NOMO-1 (cell line): ENCODE measurements at regions not wholly inside any gene's neighbourhood (a gene's known extent, or its start where the extent isn't known, plus 50 kb on each side); places are given as distances from the start of the nearest gene placed in this dataset.
"Not testable (repeated sequence)": the region's sequence is repeated elsewhere in the genome, so short reads cannot be mapped to it uniquely, and the experiment has no call there.

Source experiments
- DNase-seq, 2 experiments: peaks; one replicate each; lab custom pipeline; 2025; ENCODE audit not compliant: unreplicated experiment in 2 of 2; lab: John Stamatoyannopoulos, UW

DNA sequence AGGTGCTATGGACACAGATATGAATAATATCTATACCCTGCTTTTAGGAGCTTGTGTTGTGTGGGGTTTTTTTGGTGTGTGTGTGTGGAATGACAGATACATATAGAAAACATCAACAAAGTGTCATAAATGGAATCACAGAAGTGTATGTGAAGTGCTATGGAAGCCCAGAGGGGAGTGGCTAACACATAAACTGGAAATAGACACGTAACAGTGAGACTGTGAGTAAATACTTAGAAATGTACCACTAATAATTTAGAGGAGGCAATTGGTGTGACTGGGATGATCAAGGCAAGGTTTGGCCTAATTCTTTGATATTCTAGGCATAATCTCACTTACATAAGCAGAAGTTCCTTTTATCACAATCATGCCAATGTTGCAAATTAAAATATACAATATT is 169.3 kb upstream of the TENM4 start:
- DNase-seq = no peak

DNA sequence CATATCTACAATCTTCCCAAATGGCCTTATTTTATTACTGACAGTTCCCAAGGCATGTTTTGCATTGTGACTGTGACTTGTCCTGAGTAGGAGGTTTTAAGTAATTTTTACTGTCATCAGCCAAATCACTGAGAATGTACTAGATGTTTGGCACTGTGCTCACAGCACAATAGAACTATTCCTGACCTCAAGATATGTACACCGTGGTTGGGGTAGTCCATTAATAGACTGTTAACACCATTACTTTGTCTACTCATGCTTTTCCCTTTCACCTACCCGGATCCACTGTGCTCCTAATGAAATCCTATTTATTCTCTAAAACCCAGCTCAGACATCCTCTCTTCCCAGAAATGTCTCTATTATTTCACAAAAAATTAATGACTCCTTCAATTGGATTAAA is 168.7 kb upstream of the TENM4 start:
- no peak for DNase-seq

DNA sequence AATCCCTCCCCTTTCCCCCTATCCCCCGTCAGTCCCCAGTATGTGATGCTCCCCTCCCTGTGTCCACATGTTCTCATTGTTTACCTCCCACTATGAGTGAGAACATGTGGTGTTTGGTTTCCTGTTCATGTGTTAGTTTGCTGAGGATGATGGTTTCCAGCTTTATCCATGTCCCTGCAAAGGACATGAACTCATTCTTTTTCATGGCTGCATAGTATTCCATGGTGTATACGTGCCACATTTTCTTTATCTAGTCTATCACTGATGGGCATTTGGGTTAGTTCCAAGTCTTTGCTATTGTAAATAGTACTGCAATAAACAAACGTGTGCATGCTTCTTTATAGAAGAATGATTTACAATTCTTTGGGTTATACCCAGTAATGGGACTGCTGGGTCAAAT is 165.6 kb upstream of the TENM4 start:
- DNase-seq = not testable (repeated sequence)

DNA sequence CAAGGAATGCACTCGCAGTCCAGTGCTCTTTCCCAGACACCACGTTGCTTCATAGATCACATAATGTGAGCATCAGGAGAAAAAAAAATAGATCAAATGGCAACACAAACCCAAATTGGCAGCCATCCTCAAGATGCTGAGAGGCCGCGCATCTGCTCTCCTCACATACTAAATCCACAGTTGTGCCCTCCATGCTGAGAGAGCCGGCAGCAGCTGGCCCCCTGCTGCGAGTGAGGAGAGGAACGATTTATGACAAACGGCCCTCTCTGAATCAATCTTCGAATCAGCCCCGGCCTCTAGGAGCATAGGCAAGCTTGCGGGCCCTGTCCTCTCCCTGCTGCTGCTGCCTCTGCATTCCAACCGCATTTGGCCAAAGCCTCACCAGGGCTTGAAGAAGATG is 159.9 kb upstream of the TENM4 start:
- no peak for DNase-seq

DNA sequence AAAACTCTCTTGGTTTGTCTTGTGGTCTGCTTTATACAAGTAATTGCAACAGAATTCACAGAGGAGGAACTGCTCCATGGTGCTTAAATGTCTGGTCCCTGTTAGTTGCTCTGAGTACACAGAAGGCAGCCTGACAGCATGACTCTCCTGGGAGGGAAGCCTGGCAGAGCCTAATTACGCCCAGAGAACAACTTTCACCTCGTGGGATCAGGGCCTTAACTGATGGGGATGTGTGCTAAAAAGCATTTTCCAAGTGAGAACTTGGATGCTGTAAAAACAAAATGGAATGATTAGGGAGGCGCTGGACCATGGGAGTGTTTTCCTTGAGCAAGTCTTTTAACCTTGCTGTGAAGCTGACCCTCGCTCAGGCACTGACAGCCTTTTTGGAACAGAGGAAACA is 154.0 kb upstream of the TENM4 start:
- DNase-seq = no peak

DNA sequence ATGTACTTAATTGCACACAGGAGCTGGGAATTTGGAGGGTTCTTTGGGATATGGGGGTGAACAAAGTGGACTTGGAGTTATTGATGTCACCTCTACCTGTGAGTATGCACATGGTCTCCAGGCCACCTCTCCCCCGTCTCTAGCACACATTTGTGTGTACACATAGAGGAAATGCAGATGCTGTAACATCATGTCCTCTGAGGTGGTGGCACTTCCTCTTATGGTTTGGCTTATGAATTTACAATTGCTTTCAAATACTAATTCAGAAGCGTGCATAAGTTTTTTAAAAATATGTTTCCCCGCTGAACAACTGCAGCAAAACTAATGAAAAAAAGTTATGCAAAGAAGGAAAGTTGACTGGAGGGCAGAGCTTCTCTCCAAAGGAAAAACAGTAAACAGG is 152.0 kb upstream of the TENM4 start:
- no peak for DNase-seq

DNA sequence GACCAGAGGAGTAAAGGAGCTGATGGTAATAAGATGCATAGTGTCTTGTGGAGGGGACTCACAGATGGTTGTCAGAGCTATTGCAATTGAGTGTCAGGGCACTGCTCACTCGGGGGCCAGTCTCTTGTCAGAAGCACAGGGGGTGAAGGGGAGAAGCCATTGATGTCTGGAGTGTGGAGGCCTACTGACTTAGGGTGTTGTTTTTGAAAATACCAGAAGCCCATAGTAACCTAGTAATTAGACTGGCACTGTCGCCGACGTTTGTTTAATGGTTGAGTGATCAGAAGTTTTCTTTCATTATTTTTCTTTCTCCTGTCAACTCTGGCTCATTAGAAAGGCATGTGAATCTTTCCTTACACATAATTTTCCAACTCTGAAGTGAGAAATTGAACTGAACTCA is 151.6 kb upstream of the TENM4 start:
- DNase-seq = no peak

DNA sequence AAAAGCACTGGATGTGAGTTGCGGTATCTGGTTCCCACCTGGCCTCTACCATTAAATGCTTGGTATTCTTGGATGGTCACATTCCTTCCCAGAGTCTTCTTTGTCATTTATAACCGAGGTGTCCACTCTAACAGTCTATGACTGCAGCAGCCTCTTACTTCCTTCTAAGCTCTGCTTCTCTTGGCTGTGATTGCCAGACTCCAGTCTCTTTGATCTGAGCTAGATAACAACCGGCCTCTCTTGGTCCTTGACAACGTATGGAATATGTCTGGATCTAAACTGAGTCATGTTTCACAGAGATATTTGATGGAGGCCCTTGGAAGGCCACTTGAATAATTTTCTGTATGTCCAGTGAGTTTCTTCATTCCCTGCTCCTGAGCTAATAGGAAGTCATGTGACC is 141.6 kb upstream of the TENM4 start:
- no peak for DNase-seq

DNA sequence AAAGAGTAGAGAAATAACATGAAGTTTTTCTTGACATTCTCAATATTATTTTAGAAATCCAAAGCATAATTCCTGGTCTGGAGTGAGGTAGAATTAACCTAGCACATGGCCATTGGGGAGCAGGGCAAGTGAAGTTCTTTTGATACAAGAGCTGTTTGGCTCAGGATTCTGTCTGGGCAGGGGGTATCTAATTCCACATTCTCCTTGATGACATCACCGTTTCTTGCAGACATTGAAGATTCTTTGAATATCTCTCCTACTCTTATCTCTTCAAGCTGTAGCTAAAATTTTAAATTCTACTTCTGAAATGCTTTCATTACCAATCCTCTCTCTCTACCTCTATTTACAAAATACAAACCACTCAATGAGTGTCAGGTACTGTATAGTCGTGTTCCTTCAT is 138.2 kb upstream of the TENM4 start:
- DNase-seq = no peak

DNA sequence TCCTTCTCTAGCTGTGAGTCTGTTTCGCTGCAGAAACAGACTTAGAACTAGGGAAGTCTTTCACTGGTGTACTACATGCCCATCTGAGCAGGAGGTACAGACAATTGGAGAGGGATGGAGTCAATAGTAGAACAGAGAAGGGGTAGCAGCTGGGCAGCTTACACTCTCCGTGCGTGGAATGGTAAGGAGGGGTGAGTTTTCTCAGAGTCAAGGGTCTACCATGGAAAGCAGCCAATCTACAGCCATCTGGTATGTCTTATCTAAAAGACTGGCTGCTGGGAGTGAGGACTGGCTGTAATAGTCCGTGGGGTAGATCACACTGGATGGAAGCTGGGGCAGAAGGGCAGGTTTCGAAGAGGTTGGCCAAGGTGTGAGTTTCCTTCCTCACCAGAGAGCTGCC is 137.3 kb upstream of the TENM4 start:
- no peak for DNase-seq

DNA sequence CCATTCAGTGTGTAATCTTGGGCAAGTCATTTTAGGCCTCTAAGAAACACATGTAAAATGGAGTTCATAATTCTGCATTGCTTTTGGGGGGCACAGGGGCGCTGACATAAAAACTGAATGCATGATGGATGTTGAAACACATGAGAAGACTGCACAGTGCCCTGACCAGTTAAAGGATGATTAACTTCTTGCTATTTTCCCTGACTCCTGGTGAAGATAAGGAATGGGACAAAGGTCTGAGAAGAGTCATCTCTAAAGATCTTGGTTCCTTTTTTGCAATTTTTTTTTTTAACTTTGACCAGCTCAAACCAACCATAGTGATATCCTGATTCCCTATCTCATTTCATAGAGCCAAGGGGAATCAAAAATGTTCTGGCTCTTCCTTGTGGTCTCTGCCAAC is 134.9 kb upstream of the TENM4 start:
- no peak for DNase-seq

DNA sequence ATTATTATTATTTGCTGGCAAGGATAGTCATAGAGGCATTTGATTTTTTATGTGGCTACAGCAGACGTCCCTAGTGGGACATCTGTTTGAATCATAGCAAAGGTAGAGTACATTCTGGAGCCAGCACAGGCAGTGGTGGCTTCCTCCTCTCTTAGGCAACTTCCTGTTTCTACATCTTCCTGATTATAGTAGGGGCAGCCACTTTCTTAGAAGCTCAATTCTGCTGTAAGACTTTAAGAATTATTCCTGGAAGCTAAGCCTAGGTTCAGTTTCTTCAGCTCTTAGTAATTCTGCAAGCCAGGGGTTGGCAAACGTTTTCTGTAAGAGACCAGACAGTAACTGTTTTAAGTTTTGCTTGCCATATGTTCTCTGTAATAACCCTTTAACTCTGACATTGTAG is 129.3 kb upstream of the TENM4 start:
- peak; percentile 76 to 84 for DNase-seq

DNA sequence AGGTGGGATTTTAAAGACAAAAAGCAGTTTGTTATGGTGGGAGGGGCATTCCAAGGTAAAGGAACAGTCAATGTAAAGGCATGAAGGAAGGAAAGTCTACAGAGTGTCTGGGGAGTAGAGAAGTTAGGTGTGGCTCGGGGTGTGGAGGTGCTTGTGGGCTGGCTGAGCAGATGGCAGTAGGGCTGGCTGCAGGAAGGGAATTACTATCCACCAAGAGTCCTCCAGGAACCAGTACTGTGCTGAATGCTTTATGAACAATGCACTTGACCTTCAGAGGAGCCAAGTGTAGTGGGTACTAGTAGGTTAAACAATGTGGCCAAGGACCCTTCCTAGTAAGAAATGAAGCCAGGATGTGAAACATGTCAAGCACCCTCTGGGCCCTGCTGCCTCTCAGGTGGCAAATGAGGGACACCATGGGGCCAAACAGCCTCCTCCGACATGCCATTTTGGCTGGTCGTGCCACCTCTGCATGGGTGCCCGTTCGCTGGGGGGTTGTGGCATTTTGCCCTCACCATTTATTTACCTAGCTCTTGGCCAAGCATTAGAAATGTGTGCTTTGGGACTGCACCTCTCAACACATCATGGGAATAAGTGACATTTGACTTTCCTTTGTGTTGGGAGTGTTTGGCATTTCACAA is 123.6 kb upstream of the TENM4 start:
- DNase-seq = no peak

DNA sequence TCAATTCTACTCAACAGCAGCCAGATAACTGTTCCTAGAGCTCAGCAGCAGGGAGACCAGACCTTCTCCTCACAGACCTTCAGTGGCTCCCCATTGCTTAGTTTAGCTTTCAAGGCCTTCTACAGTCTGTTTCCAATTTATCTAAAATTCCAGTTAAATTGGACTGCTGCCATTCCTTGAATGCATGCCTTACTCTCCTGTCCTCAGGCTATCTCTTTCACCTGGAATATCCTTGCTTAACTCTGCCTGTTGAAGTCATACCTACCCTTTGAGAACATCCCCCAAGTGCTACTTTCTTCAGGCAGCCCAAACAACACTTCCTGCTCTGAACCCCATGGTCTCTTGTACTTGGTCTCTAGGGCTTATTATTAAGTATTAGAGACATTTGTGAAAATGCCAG is 120.7 kb upstream of the TENM4 start:
- DNase-seq = no peak

DNA sequence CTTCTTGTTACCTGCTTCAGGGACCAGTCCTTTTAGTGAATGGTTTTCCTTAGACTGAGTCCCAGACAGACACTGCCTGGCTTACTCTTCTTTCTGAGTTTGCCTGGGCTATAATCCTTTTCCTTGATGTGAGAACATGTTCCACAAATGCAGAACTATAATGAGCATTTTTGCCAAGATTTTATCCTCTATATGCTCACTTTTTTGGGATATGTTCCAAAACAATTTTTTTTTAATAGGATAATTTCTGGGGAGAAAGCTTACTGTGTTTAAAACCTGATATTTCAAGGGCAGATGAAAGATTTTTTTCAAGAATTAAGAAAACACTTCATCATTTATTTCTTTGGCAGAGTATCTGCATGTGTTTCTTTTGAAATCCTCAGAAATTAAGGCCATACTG is 110.0 kb upstream of the TENM4 start:
- DNase-seq = no peak

DNA sequence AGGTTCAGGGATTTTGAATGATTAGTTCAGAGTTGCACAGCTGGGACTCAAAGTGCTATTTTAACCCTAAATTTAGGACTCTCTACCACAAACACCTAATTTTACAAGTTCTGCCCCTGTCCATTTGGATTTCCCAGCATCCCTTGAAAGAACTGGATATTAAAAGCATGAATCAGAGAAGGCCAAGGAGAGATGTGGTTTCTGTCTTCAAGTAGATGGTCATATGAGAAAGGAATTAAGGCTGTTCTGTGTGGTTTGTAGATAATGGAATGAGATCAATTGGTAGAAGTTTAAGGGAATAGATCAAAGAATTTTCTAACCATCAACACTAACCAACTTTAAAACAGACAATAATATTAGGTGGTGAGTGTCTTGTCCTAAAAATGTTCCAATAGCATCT is 106.4 kb upstream of the TENM4 start:
- no peak for DNase-seq

DNA sequence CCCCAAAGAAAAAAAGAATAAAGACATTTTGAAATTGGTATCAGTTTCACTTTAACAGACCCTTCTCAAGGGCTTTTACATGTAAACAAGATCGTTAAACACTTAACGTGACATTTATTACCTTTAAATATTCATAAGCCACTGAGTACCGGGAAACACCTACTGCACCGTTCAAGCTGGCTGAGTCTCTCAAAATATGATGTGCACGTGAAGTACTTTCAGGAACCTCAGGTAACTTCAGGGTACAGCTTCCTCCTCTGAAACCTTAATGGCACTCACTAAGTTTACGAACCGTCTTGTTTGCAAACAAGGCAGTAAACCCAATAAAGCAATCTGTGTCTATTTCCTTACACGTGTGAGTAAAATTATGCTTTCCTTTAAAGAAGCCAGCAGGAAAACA is 105.5 kb upstream of the TENM4 start:
- DNase-seq = no peak

DNA sequence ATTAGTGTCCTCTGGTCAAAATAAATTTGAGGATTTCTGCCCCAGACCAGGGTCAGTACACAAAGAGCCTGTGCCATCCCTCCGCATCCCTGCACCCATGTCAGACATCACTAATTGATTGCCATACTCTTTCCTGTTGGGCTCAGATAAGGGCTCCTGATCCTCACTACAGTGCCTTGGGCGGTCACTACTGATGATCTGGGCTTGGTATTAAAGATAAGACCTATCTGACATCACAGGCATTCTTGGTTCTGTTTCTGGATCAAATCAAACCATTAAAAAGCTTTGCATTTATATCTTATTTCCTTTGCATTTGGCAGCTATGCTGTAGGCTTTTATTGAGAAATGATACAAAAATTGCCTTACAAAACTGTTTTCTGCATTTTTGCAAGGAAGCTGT is 103.5 kb upstream of the TENM4 start:
- DNase-seq = no peak

DNA sequence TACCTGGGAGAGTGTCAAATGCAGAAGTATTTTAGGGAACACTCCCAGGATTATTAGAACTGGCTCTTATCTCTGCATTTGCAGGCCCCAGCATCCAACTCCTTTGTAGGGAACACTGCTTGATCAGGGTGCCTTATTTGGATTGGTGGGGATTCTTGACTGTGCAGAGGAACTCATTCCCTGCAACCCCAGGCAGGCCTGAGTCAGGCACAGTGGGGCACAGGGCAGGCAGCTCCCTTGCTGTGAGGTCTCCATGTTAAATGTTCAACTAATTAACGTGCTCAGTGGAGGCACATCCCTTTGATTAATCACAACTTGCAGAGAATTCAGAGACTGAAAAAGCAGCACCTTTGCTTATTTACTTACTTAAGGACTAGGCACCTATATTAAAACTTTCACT is 102.3 kb upstream of the TENM4 start:
- DNase-seq = no peak

DNA sequence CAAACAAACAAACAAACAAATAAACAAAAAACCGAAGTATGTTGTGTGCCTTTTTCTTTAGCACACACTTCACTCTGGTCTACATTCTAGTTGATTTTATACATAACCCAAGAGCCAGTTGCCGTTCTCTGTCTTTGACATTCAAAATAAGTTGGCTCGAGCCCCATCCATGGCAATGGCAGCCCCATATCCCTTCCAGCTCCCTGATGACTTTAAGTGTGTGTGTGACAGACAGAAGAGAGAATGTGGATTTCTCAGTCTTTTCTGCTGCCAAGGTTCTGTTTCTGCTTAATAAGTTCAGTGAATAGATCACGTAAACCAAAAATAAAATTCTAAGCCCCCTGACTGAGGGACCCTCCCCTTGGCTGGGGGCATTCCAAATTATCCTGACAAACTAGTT is 100.6 kb upstream of the TENM4 start:
- no peak for DNase-seq

DNA sequence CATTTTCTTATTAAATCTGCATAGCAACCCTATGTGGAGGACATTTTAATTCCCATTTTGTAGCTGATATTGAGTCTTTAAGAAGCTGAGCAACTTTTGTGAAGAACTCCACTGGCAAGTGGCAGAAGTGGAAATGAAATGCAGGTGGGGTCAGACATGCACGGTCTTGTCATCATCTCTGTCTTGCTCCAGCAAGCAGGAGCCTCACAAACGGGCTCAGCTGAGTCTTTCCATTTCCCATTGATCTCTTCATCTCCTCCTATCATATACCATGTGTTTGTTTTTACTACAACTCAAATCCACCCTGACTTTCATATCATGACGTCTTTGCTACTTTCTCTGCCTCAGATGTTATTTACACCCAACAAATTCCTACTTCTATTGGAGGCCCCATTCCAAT is 97.9 kb upstream of the TENM4 start:
- no peak for DNase-seq

DNA sequence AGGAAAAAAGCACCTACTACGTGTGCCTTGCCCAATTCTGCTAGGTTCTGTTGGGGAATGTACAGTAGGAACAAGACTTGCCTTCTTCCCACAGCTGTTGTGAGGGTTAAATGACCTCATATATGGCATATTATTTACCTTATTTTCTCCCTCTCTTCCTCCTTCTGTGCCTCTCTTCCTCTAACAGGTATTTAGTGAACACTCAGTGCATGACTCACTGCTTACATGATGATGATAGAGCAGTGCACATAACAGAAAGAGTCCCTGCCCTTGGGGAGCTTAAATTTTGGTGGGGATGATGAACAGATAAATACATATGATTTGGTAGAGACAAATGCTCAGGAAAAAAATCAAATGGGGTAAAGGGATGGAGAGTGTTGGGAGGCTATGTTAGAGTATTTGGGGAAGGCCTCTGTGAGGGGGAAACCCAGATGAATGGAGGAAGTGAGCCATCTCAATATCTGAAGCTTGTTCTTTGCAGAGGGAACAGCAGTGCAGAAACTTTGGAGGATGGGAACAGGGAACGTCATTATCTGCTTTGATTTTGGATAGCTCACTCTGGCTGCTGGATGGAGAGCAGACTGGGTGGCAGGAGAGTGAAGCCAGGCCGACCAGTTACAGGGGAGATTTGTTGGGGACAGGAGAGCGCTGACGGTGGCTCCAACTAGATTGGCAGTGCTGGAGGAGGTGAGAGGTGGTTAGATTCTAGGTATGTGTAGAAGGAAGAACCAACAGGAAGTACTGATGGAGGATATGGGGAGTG is 95.5 kb upstream of the TENM4 start:
- no peak for DNase-seq

DNA sequence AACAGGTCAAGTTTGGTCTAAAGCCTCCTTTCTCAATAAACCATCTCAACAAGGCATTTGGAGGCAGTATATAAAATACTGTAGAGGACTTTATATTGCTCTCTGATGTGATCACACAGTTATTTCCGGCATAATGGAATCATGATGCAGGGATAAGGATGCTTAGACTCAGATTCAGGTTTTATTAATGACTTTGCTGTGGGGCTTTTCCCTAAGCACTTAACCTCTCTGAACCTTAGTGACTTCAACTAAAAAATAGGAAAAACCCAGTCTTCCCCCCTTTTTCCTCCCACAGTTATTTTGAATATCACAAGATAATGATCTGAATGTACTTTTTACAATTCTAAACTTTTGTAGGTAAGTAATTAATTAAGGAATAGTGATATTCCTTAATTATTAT is 94.8 kb upstream of the TENM4 start:
- DNase-seq = no peak
